ENCODE measurements at regions not wholly inside any gene's neighbourhood (a gene's known extent, or its start where the extent isn't known, plus 50 kb on each side); places are given as distances from the start of the nearest gene placed in this dataset.

- DNase-seq (ENCODE audit: low spot score): no peak
Measured at GRCh38 chr16:5442986-5443385, 345.4 kb upstream of the EEF2KMT start.

- no peak for DNase-seq (ENCODE audit: low spot score)
Measured at GRCh38 chr16:5442054-5442453, 344.5 kb upstream of the EEF2KMT start.

- peak; percentile 58 for DNase-seq (ENCODE audit: low spot score)
Measured at GRCh38 chr16:5438591-5438990, 341.0 kb upstream of the EEF2KMT start.

GRCh38 chr16:5433587-5433986, 336.0 kb upstream of the EEF2KMT start:
- DNase-seq (ENCODE audit: low spot score): no peak

GRCh38 chr16:5432166-5432565, 334.6 kb upstream of the EEF2KMT start:
- no peak for DNase-seq (ENCODE audit: low spot score)

- DNase-seq (ENCODE audit: low spot score): no peak
Measured at GRCh38 chr16:5430598-5430997, 333.0 kb upstream of the EEF2KMT start.

GRCh38 chr16:5428932-5429331, 331.3 kb upstream of the EEF2KMT start:
- peak; percentile 24 for DNase-seq (ENCODE audit: low spot score)

- DNase-seq (ENCODE audit: low spot score): no peak
Measured at GRCh38 chr16:5427571-5427970, 330.0 kb upstream of the EEF2KMT start.

GRCh38 chr16:5422643-5423496, 325.3 kb upstream of the EEF2KMT start:
- DNase-seq (ENCODE audit: low spot score): no peak

- no peak for DNase-seq (ENCODE audit: low spot score)
Measured at GRCh38 chr16:5422047-5422446, 324.5 kb upstream of the EEF2KMT start.

- DNase-seq (ENCODE audit: low spot score): no peak
Measured at GRCh38 chr16:5416013-5416412, 318.4 kb upstream of the EEF2KMT start.

- DNase-seq (ENCODE audit: low spot score): peak; percentile 20
Measured at GRCh38 chr16:5415123-5415522, 317.5 kb upstream of the EEF2KMT start.

GRCh38 chr16:5412731-5413130, 315.1 kb upstream of the EEF2KMT start:
- DNase-seq (ENCODE audit: low spot score): no peak

- DNase-seq (ENCODE audit: low spot score): no peak
Measured at GRCh38 chr16:5398203-5398602, 300.6 kb upstream of the EEF2KMT start.

- DNase-seq (ENCODE audit: low spot score): no peak
Measured at GRCh38 chr16:5396880-5397279, 299.3 kb upstream of the EEF2KMT start.

- peak; percentile 9 for DNase-seq (ENCODE audit: low spot score)
Measured at GRCh38 chr16:5393070-5393469, 295.5 kb upstream of the EEF2KMT start.

GRCh38 chr16:5386989-5387388, 289.4 kb upstream of the EEF2KMT start:
- DNase-seq (ENCODE audit: low spot score): no peak

GRCh38 chr16:5385811-5386210, 288.2 kb upstream of the EEF2KMT start:
- DNase-seq (ENCODE audit: low spot score): no peak

GRCh38 chr16:5385115-5385514, 287.5 kb upstream of the EEF2KMT start:
- DNase-seq (ENCODE audit: low spot score): no peak

GRCh38 chr16:5383737-5384136, 286.1 kb upstream of the EEF2KMT start:
- no peak for DNase-seq (ENCODE audit: low spot score)

GRCh38 chr16:5382484-5382883, 284.9 kb upstream of the EEF2KMT start:
- DNase-seq (ENCODE audit: low spot score): no peak

- no peak for DNase-seq (ENCODE audit: low spot score)
Measured at GRCh38 chr16:5381481-5381880, 283.9 kb upstream of the EEF2KMT start.

GRCh38 chr16:5379954-5380353, 282.4 kb upstream of the EEF2KMT start:
- peak; percentile 14 for DNase-seq (ENCODE audit: low spot score)

GRCh38 chr16:5378531-5378930, 280.9 kb upstream of the EEF2KMT start:
- DNase-seq (ENCODE audit: low spot score): no peak

Data from RKO (cell line).